ENCODE measurements at regions not wholly inside any gene's neighbourhood (a gene's known extent, or its start where the extent isn't known, plus 50 kb on each side); places are given as distances from the start of the nearest gene placed in this dataset.

DNA sequence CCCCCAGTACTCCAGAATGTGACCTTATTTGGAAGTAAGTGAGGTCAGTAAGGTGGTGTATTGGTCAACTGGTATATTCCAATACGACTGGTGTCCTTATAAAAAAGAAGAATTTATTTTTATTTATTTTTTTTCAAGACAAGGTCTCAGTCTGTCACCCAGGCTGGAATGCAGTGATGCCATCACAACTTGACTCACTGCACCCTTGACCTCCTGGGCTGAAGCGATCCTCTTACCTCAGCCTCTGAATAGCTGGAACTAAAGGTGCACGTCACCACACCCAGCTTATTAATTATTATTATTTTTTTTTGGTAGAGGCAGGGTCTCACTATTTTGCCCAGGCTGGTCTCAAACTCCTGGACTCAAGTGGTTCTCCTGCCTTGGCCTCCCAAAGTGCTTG, 115.1 kb upstream of the PITX2 start:
- TF ChIP-seq, protein P1, sequence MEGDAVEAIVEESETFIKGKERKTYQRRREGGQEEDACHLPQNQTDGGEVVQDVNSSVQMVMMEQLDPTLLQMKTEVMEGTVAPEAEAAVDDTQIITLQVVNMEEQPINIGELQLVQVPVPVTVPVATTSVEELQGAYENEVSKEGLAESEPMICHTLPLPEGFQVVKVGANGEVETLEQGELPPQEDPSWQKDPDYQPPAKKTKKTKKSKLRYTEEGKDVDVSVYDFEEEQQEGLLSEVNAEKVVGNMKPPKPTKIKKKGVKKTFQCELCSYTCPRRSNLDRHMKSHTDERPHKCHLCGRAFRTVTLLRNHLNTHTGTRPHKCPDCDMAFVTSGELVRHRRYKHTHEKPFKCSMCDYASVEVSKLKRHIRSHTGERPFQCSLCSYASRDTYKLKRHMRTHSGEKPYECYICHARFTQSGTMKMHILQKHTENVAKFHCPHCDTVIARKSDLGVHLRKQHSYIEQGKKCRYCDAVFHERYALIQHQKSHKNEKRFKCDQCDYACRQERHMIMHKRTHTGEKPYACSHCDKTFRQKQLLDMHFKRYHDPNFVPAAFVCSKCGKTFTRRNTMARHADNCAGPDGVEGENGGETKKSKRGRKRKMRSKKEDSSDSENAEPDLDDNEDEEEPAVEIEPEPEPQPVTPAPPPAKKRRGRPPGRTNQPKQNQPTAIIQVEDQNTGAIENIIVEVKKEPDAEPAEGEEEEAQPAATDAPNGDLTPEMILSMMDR (IDR thresholded peaks at IDR 0.05), result no peak
- TF ChIP-seq POLR2AphosphoS5 (IDR thresholded peaks at IDR 0.05) (no peak), POLR2A (IDR thresholded peaks at IDR 0.05) (no peak)
